ENCODE measurements at regions not wholly inside any gene's neighbourhood (a gene's known extent, or its start where the extent isn't known, plus 50 kb on each side); places are given as distances from the start of the nearest gene placed in this dataset.
A peak's percentile ranks its signal among the peaks of the same experiment; 100 is the strongest.

DNA sequence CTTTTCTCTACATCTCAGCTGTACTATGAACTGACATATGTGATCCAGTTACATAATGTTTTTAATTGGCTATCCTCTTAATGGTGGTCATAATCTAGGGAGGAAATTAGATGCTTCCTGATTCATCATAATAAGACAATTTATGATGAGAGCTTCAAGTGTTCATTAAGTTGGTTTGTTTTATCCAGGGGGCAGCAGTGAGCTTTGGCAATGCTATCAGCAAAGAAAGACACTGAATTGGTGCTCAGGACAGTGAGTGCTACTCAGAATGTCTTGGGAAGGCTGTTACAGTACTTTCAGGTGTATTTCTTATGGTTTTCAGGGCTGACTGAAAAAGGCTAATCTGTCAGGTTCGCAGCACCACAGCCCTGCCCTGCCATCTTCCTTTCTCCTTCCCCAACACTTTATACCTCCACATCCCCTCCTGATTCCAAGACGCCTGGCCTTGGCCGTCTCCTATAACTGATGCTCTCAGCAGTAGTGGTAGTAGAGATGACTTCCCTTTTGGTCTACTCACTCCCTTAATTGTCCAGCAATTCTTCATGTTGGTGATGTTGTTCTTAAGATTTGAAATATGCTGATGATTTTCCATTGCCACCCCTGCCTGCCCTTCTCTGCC lies 67.0 kb upstream of the TNFAIP3 start:
- TF ChIP-seq, protein P1, sequence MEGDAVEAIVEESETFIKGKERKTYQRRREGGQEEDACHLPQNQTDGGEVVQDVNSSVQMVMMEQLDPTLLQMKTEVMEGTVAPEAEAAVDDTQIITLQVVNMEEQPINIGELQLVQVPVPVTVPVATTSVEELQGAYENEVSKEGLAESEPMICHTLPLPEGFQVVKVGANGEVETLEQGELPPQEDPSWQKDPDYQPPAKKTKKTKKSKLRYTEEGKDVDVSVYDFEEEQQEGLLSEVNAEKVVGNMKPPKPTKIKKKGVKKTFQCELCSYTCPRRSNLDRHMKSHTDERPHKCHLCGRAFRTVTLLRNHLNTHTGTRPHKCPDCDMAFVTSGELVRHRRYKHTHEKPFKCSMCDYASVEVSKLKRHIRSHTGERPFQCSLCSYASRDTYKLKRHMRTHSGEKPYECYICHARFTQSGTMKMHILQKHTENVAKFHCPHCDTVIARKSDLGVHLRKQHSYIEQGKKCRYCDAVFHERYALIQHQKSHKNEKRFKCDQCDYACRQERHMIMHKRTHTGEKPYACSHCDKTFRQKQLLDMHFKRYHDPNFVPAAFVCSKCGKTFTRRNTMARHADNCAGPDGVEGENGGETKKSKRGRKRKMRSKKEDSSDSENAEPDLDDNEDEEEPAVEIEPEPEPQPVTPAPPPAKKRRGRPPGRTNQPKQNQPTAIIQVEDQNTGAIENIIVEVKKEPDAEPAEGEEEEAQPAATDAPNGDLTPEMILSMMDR (IDR thresholded peaks at IDR 0.05), result peak; percentile 19 to 66 (median 54)
- no peak for TF ChIP-seq POLR2A (IDR thresholded peaks at IDR 0.05)

DNA sequence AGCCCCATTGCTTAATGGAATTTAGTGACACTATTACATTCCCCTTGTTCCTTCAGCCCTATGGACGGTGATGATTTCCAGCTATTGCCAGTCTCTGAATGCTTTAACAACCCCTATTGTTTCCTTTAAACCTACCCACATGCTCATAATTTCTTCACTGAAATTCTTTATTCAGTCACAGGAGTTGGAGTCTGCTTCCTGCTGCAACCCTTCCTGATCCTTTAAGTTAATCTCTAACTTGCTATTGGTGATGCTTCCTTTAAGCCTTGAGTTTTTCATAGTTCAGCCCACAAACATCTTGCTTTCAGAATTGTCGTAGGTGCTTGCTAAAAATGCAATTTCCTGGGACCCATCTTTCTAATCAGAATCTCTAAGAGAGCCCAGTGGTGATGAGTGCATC lies 66.3 kb upstream of the TNFAIP3 start:
- ATAC-seq, result no peak
- Histone ChIP-seq H3K4me1 (peaks cover 0 to 24% (median 4%) of the 10 kb centered on the region in 12 donors), H3K9me3 (no peaks in the 10 kb centered on the region), H3K27ac (no peak overlapping the region), H3K4me3 (no peak overlapping the region), H3K27me3 (no peaks in the 10 kb centered on the region), H3K36me3 (no peaks in the 10 kb centered on the region)
- 89 to 98% (median 91%) methylated on average over 2 of the region's 2 CpGs for WGBS, 4 donors
- intact Hi-C loops (cut with DNase I), result loop anchor here in 8 of 10 donors (5.0 to 10.0 kb wide), 5 partner anchors 64 to 147 kb away; partner anchors contain the start of gene TNFAIP3 (in 5 of the 8)
- DNase-seq, result no peak
- TF ChIP-seq POLR2A (IDR thresholded peaks at IDR 0.05), result no peak
- TF ChIP-seq, protein P1 (IDR thresholded peaks at IDR 0.05), result no peak

More for the DNA sequence above, 67.0 kb upstream of the TNFAIP3 start:
- Histone ChIP-seq H3K27me3 (no peaks in the 10 kb centered on the region), H3K27ac (no peak overlapping the region), H3K4me3 (no peak overlapping the region), H3K36me3 (no peaks in the 10 kb centered on the region), H3K9me3 (no peaks in the 10 kb centered on the region), H3K4me1 (peaks cover 0 to 24% (median under 1%) of the 10 kb centered on the region in 12 donors)
- DNase-seq (peak in 3 of 5 donors; percentile 29 to 48 (median 48)), ATAC-seq (peak in 3 of 4 donors; percentile 42 to 54 (median 46))
- intact Hi-C loops (cut with DNase I), result loop anchor here in 9 of 10 donors (5.0 to 10.0 kb wide), 7 partner anchors 65 to 147 kb away; partner anchors contain the start of gene TNFAIP3 (in 5 of the 9)
- WGBS, 4 donors, result 83 to 99% (median 95%) methylated on average over 3 of the region's 3 CpGs

DNA sequence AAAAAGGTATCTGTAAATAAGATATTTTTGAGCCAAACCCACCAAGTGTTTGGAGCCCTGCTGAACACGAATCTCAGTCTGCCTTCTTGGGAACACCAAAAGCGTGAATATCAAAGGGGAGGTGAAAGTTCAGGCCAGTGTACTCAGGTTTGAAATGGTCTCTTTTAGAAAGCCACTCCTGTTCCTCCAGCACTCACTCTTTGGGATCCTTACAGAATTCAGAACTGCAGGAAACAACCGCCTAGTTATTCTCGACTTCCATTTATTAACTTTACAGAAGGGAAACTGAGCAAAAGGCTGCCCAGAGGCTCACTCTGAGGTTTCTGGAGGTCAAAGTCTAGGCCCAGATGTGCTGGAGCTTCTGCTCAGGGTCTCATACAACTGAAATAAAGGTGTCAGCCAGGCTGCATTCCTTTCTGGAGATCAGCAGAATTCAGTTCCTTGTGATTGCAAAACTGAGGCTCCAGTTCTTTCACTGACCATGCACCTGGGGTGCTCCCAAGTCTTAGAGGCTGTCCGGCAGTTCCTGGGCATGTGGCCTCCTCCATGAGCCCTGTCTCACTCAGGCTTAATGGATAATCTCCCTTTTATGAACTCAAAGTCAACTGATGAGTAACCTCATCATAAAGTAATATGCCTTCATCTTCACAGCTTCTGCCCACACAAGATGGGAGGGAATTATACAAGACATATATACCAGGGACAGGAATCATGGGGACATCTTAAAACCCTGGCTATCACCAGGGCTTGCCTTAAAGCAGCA lies 65.5 kb upstream of the TNFAIP3 start:
- ATAC-seq (no peak), DNase-seq (no peak)
- no peaks in the 10 kb centered on the region for H3K36me3 ChIP-seq
- H3K4me3 ChIP-seq, result no peak overlapping the region
- intact Hi-C loops (cut with DNase I), result loop anchor here in 8 of 10 donors (5.0 to 10.0 kb wide), 5 partner anchors 63 to 146 kb away; partner anchors contain the start of gene TNFAIP3 (in 5 of the 8)
- no peaks in the 10 kb centered on the region for H3K9me3 ChIP-seq
- TF ChIP-seq, protein P1 (IDR thresholded peaks at IDR 0.05), result no peak
- TF ChIP-seq POLR2A (IDR thresholded peaks at IDR 0.05), result no peak
- H3K4me1 ChIP-seq, result peaks cover 0 to 24% (median 4%) of the 10 kb centered on the region in 12 donors
- no peaks in the 10 kb centered on the region for H3K27me3 ChIP-seq
- no peak overlapping the region for H3K27ac ChIP-seq
- 94 to 96% (median 95%) methylated on average over 5 of the region's 5 CpGs for WGBS, 4 donors

Data from heart left ventricle (tissue), 16 donors.